Fibroblast of peridontal ligament (primary cell): ENCODE measurements at regions not wholly inside any gene's neighbourhood (a gene's known extent, or its start where the extent isn't known, plus 50 kb on each side); places are given as distances from the start of the nearest gene placed in this dataset.
"Not testable (repeated sequence)": the region's sequence is repeated elsewhere in the genome, so short reads cannot be mapped to it uniquely, and the experiment has no call there.

ENCODE experiments used
- DNase-seq: peaks from one replicate; pipeline ENCODE4 v3.0.0-alpha.2; 2010; ENCODE audit errors: extremely low read depth

DNA sequence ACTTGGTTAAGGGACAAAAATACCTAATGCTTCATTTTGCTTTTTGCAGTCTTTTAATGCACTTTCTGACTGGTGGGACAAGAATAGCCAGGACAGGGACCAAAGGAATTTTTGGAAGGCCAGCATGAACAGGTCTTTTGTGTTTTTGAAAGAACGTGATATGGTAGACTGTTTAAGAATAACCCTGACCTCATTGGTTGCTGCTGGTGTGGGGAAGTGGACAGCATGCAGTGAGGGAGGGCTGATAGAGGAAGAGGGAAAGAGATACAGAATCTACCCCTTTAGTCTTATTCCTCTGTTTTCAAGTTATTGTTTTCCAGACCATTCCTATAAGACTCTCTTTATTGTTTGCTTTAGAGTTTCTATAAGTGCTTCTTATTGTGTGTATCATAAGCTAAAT is 816.2 kb downstream of the CDH11 start:
- no peak for DNase-seq

DNA sequence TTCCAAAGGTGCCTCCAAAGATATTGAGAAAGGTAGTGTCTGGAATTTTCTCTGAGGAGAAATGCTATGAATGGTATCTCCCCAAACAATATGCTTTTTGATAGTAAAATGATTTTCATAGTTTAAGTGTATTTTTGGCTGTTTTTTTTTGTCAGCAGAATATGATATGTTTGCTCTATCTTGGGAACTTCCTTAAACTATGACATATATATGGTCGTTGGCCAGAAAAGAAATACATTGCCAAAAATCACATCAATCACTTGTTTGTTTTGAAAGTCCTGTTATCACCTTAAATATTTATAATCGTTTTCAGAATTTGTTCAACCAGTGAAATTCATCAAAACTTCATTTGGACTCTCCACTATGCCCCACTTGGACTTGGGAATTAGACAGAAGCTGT is 816.9 kb downstream of the CDH11 start:
- DNase-seq, result no peak

DNA sequence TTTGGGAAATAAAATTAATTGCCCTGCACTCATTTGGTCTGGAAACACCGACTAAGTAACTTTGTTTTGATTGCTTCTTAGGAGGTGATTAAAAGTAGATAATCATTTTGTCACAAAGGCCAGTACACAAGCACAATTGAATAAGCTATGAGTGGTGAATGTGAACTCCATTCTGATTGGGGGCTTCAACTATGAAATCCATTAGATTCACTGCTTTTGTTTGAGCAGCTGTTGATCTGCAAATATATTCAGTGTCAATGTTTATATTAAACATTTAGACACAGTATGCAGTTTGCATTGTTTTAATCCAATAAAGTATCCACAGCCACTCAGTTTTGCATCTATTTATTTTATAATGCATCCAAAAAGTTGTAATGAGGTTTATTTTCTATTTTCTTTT is 817.5 kb downstream of the CDH11 start:
- no peak for DNase-seq

DNA sequence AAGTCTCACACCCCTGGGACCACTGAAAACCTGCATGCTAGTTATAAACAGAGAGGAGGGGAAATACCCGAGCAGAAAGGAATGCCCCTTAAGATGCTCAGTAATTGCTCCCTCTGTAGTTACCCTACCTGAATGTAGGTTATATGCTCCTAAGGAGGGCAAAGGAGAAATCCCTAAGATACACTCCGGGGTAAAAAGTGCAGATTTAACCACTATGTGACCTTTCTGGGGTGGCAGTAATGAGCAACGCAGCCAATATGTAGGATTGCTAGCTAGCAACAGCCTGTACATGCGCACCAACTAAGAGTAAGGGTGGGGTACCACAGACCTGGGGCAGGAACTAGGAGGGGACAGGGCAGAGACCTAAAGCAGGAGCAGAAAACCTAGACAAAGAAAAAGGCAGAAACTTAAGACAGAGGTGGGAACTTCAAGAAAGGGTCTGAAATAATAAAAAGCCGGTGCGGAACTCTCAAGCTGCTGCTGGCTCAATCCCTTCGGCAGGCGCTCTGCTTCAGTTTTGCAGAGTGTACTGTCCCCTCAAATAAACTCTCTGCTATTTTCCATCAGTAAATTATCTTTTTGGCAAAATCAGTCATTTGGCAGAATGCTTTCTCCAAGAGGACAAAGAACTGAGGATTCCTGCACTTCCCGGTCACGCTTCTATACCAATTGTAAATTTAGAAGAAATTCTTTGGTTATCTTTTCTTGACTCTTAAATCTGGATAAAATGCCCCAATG is 823.8 kb downstream of the CDH11 start:
- DNase-seq, result no peak

DNA sequence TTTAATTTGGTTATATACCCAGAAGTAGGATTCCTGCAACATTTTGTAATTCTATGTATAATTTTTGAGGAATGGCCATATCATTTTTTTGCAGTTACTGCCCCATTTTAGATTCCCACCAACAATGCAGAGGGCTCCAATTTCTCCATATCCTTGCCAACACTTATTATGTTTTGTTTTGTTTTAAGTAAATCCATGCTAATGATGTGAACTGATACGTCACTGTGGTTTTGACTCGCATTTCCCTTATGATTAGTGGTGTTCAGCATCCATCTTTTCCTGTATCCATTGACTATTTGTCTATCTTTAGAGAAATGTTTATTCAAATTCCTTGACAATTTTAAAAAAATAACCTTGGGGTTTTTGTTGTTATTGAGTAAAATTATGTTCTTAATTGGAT is 826.4 kb downstream of the CDH11 start:
- peak; percentile 68 for DNase-seq

DNA sequence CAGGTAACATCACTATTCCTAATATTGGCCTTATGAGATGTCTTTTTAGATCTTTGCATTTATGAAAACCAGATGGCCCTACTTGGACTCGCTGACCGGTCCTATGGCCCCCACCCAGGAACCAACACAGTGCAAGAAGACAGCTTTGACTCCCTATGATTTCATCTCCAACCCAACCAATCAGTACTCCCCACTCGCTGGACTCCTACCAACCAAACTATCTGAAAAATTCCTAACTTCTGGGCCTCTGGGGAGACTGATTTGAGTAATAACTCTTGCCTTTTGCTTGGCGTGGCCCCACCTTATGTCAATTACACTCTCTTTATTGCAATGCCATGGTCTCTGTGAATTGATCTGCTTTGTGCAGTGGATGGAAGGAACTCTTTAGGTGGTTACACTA is 828.9 kb downstream of the CDH11 start:
- peak; percentile 60 for DNase-seq

DNA sequence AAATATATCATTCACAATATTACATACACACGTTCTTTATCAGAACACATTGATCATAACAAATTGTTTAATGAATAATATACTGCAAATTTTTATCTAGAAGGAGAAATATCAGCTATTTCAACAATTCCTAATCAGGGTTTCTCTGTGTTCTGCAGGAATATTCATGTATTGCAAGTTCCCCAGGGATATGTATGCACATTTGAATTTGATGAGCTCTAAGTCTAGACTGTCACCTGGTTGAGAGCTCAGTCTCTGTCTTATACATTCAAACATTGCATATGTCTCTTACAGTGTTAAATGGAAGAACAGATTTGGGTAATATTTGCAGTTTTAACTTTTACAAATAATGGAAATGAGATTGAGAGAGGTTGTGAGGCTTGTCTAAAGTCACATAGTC is 829.7 kb downstream of the CDH11 start:
- DNase-seq, result no peak

DNA sequence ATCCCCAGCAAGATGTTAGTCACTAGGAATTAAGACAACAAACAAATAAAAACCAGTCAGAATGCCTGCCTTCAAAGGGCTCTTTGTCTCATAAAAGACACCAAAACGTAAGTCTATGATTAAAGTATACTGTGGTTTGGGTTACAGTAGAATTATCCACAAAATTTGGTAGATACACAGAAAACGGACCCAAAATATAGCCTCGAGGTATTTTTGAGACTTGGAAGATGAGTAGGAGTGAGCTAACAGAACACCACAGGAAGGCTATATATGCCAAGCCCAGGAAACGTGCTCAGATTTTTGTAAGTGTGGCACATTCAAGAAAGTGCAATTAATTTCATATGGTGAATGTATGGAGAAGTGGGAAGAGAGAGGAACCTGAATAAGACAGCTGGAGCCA is 831.4 kb downstream of the CDH11 start:
- DNase-seq, result no peak

DNA sequence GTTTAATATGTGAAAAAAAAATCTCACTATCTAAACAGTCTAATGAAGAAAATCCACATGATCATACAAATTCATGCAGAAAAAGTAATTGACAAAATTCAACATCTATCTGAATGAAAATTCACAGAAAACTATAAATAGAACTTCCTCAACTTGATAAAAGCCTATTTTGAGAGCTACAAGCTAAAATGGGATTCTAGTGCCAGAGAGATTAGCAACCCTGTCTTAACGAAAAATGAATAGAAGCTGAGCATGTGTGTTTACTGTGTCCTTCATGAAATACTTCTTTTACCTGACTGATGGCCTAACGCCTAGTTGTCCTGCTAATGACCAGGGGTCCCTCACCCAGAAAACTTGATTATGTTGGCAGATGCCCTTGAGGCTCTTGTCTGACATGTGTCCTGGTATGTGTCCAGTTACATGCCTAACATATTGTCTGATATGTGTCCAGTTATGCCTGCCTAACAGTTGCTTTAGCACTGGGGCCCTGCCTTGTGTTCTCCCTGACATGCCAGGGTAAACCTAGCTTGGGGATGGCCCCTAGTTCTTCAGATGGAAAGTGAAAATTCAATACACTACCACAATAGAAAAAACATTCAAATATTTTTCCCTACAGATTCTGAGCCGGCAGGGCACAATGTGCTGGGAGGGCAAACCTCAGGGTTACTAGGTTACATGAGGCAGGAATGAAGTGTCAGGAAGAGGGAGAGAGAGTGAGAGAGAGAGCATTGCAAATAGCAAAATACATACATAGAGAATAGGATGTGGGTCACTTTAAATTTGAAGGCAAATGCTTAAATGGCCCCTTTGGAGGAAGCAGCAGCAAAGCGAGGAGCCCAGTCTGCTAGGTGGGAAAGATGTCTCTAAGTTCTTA is 834.0 kb downstream of the CDH11 start:
- DNase-seq, result no peak

DNA sequence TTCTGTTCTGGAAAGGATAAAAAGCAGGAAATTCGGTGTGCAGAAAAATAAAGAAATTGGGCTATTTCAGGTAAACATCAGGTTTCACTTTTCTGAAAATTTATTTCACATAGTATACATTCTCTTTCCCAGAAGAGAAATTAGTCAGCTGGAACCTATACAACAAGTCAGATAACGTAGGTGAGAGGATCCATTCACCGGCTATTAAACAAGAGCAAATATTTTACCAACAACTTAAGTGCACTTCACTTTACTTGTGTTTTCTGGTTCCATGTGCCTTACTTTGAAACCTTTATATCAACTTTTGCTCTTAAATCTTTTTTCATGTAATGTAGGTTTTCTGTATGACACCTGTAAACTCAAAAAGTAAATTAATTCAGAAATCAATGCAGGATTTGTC is 839.7 kb downstream of the CDH11 start:
- no peak for DNase-seq

DNA sequence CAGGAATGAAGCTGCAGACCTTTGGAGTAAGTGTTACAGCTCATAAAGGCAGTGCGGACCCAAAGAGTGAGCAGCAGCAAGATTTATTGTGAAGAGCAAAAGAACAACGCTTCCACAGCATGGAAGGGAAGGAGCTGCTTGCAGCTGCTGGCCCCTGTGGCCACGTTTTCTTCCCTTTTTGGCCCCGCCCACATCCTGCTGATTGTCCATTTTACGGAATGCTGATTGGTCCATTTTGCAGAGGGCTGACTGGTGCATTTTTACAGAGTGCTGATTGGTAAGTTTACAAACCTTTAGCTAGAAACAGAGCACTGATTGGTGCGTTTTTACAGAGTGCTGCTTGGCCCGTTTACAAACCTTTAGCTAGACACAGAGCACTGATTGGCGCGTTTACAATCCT is 841.5 kb downstream of the CDH11 start:
- DNase-seq, result no peak

DNA sequence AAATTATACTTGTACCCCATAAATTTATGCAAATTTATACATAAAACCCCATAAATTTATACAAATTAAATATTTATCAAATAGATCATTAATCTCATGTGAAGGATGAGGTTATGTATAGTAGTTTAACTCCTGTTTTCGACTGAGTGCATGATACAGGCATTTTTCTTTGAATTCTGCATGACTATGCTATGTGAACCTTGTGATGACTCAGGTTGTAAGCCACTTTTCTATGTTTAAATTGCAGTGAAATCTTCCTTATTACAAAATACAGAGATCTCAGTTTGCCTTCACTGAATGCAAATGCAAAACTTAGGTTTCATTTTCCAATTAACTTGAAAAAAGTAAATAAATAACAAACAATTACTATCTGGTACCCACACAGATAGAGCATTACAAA is 843.7 kb downstream of the CDH11 start:
- DNase-seq, result peak; percentile 78

DNA sequence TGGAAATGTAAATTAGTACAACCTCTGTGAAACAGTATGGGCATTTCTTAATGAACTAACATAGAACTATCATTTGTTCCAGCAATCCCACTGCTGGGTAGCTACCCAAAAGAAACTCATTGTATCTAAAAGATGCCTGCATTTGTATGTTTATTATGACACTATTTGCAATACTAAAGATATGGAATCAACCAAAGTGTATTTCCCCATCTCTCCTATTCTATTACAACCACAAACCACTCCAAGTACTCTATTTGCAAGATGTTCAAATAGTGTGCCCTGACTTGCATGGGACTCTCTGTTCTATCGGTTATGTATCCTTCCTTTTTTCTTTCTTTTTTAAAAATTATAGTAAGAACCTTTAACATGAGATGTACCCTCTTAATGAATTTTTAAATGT is 845.2 kb downstream of the CDH11 start:
- DNase-seq, result peak; percentile 82

DNA sequence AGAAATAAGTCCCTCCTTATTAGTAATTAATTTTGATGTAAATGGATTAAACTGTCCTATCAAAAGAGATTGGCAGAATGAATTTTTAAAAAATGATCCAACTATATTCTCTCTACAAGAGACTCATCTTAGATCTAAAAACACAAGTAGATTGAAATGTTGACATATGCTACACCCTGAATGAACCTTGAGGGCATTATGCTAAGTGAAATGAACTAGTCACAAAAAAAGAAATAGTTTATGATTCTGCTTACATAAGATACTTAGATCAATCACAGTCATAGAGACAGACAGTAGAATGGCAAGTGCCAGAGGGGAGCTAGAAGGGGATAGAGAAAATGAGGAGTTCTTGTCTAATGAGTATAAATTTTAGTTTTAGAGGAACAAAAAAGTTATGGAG is 849.8 kb downstream of the CDH11 start:
- no peak for DNase-seq

DNA sequence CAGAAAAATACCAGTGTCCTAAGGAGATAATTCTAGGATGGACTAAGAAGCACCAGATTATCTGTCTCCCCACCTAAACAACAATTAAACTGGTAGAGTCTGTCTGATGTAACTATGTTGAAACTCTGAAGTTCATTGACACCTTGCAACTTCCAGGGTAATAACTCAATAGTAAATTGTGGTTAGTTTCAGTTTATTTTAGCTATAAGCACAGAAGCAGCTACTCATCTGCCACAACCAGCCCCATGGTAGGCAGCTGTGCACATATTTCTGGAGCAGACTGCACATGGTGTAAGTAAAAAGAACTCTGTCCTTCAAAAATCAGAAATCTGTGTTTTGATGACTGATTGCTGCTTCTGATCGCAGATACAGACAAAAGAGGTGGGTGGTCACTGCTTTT is 852.1 kb downstream of the CDH11 start:
- DNase-seq, result peak; percentile 45

DNA sequence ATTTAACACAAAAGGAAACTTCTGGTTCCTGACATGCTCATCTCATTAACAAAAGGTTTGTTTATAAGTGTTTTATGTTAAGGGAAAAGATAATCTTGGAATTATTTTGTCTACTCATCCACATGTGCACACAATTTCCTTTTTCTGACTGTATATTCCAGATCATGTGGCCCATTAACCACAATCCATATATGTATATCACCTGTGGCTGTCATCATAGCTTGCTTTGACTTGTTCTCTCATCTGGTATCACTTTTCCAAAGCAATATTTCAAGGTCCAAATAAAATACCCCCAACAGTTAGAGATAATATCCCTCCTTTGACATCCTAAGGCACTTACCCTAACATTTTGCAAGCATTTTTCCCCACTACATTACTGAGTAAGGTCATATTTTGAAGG is 856.1 kb downstream of the CDH11 start:
- DNase-seq, result no peak

DNA sequence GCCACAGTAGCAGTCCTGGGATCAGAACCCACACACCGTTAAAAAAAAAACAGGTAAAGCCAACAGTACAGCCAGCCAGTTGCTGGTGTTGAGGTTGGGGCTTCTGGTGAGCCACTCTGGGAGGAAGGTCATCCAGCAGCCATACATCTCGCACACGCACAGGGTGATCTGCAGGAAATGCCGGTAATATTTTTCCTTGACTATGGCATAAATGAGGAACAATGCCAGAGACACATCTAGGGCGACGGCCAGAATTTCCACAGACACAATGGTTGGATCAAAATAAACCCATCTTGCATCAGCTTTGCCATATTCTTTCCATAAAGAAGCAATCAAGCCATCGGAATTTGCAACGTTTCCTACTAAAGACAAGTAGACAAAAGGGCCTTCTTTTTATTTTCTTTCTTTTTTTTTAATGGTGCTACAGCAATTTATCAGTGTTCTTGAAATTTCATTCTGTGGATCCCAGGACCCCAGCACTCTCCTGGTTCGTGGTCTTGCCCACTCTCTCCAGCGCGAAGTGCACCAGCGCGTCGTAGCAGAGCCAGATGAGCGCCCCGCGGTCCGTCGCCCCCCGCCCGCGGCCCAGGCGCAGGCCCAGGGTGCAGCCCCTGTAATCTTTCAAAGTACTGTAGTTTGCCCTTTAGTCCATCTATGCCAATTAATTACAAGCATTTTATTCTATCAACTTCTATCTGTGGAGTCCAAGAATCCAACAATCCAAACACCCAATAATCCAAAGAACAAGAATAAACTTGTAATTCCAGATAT is 861.0 kb downstream of the CDH11 start:
- not testable (repeated sequence) for DNase-seq

DNA sequence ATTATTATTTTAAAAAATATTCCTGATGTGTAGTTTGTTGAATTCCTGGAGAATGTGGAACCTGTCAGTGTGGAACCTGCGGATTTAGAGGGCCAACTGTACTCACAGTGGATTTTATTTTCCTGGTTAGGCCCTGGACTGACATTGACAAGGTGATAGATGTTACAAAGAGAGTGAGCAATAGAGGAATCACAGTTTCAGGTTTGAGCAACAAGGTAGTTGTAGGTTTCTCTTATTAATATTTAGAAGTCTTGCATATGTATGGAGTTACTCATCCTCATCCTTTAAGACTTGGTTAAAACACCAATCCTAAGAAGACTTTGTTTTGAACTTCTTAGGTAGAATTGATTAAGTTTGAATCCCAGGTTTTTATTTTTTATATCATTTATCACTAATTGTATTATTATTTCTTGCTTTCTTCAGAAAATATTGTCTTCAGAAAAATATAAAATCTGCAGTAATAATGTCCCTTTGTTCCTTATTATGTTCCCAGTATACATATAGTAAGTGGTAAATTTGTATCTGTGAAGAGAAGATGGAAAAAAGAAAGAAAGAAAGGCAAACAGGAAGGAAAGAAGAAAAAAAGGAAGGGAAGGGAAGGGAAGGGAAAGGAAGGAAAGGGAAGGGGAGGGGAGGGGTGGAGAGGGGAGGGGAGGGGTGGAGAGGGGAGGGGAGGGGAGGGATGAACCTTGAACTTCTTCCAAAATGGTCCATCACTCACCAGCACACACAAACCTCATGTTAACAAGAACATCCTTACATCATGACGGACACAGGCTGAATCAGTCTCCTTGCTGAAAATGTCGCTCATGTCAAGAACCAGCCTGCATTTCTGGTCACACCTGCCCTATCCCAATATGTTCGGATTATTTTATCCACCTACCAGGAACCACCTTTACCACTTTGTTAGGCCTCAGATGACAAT is 867.2 kb downstream of the CDH11 start:
- no peak for DNase-seq

DNA sequence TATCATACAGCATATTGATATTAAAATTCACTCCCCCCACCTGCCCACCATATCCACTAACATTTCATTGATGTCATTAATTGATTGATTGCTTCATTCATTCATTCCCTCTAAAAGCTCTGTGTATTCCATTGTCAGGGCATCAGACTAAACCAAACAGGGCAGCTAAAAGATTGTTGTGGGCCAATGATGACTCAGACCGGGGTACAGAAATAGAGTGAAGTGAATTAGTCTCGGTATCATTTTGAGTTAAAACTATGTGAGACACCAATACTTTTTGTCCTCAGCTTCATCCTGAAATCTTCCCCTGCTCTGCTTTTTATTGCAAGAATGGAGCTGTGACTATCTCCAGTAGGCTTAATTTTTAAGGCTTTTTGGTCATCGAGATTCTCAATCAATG is 868.3 kb downstream of the CDH11 start:
- DNase-seq, result no peak

DNA sequence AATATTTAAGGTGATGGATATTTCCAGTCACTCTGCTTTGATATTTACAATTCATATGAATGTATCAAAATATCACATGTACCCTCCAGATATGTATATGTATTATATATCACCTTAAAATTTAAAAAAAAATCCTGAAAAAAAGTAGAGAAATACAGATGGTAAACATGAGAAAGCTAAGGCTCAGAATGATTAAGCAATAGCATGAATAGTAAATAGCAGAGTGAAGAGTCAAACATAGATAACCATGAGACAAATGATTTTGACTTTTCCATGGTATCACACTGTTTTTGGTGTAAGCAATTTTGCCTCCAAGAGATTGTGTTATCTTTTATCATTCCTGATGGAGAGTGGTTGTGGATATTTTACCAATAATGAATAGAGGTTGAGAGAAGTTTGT is 868.8 kb downstream of the CDH11 start:
- DNase-seq, result peak; percentile 10

DNA sequence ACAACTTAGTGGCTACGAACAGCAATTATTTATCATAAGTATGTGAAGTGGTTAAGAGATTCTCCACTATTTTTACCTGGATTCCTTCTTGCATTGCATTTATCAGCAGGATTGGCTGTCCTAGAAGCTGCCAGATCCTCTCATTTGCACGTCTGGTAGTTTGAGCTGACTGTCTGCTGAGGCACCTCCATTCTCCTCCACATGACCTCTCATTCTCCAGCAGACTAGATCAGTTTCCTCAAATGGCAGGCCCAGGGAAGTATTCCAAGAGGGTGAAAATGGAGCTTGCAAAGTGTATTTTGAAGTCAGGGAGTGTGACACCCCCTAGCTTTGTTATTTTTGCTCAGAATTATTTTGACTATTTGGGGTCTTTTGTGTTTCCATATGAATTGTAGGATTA is 870.1 kb downstream of the CDH11 start:
- no peak for DNase-seq
